ENCODE measurements at regions not wholly inside any gene's neighbourhood (a gene's known extent, or its start where the extent isn't known, plus 50 kb on each side); places are given as distances from the start of the nearest gene placed in this dataset.
"Not testable (repeated sequence)": the region's sequence is repeated elsewhere in the genome, so short reads cannot be mapped to it uniquely, and the experiment has no call there.

DNA sequence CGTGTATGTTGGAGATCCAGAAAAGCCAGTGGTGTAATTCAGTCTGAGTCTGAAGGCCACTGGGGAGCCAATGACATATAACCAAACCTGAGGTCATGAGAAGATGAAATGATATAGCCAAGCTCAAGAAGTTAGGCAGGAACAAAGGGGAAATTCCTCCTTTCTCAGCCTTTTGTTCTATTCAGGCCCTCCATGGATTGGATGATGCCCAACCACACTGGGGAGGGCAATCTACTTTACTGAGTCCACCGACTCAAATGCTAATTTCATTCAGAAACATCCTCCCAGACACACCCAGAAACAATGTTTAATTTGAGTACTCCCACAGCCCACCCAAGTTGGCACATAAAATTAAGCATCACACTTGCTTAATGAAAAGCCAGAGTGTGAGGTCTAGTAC is 183.6 kb downstream of the GJA1 start:
- Histone ChIP-seq H3K36me3 (no peaks in the 10 kb centered on the region), H3K27ac (no peak overlapping the region), H3K4me1 (no peaks in the 10 kb centered on the region), H3K9me3 (no peaks in the 10 kb centered on the region), H3K4me3 (no peak overlapping the region), H3K27me3 (no peaks in the 10 kb centered on the region)
- DNase-seq (ENCODE audit: low spot score): no peak
- TF ChIP-seq, protein P1, sequence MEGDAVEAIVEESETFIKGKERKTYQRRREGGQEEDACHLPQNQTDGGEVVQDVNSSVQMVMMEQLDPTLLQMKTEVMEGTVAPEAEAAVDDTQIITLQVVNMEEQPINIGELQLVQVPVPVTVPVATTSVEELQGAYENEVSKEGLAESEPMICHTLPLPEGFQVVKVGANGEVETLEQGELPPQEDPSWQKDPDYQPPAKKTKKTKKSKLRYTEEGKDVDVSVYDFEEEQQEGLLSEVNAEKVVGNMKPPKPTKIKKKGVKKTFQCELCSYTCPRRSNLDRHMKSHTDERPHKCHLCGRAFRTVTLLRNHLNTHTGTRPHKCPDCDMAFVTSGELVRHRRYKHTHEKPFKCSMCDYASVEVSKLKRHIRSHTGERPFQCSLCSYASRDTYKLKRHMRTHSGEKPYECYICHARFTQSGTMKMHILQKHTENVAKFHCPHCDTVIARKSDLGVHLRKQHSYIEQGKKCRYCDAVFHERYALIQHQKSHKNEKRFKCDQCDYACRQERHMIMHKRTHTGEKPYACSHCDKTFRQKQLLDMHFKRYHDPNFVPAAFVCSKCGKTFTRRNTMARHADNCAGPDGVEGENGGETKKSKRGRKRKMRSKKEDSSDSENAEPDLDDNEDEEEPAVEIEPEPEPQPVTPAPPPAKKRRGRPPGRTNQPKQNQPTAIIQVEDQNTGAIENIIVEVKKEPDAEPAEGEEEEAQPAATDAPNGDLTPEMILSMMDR (IDR thresholded peaks at IDR 0.05): no peak

DNA sequence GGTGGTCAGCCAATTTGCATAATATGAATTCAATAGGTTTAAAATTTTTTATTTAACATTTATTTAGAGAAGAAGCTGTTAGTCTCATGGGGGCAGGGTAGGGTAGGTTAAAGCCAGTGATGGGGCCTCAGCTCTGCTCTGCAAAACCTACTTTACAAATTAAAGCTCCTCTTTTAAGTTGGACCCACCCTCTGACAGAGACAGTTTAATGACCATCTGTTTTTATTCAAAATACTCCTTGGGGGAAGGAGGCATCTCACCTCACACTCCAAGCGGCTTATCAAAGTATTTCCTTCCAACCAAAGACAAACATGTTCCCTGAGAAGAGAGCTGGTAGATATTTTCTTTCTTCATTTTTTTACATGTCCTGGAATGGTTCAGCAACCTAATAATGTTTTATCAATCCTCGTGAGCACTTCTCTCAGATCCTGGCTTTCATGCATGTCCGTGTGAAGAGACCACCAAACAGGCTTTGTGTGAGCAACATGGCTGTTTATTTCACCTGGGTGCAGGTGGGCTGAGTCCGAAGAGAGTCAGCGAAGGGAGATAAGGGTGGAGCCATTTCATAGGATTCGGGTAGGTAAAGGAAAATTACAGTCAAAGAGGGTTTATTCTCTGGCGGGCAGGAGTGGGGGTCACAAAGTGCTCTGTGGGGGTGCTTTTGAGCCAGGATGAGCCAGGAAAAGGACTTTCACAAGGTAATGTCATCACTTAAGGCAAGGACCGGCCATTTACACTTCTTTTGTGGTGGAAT is 184.7 kb downstream of the GJA1 start:
- TF ChIP-seq, protein P1 (IDR thresholded peaks at IDR 0.05): no peak
- Histone ChIP-seq H3K9me3 (no peaks in the 10 kb centered on the region), H3K27ac (no peak overlapping the region), H3K4me3 (no peak overlapping the region), H3K4me1 (no peaks in the 10 kb centered on the region), H3K36me3 (no peaks in the 10 kb centered on the region), H3K27me3 (no peaks in the 10 kb centered on the region)
- no peak for DNase-seq (ENCODE audit: low spot score)

DNA sequence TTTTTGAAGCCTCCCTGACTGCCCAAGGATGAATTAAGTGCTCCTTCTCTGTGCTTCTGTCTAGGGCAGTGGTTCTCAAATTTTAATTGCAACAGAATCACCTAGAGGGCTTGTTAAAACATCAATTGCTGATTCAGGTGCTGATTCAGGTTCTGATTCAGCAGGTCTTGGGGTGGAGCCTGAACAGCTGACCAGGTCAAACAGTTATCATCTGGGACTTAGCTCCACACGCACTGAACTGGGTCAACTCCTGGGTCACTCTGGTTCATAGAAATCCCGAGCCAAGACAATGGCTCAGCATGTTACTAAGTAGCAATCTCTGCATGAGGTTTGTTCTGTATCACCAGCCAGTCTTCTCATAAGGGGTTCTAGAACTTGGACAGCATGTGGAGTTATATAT is 192.3 kb downstream of the GJA1 start:
- TF ChIP-seq, protein P1 (IDR thresholded peaks at IDR 0.05): no peak
- Histone ChIP-seq H3K36me3 (no peaks in the 10 kb centered on the region), H3K4me3 (no peak overlapping the region), H3K27me3 (no peaks in the 10 kb centered on the region), H3K9me3 (peaks cover 0 to 8% of the 10 kb centered on the region in 2 donors), H3K27ac (no peak overlapping the region), H3K4me1 (no peaks in the 10 kb centered on the region)
- DNase-seq (ENCODE audit: low spot score): no peak

DNA sequence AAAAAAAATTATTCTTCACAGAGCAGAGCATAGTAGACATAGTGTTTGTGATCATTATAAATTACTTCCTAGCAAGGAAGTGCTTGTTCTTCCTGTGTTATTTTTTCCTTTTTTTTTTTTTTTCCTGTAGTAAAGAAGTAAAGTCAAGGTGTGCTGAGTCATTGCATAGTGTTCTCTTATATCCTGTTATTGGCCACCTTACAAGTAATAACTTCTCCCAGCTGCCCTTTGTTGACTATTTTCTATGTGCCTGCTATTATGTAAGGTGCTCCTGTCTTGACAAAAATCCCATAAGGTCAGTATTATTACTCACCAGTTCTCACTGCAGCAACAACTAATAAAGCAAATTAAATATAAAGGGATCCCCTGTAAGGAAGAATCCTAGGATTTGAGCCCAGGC is 195.3 kb downstream of the GJA1 start:
- H3K4me1 ChIP-seq: no peaks in the 10 kb centered on the region
- no peak overlapping the region for H3K4me3 ChIP-seq
- H3K27me3 ChIP-seq: no peaks in the 10 kb centered on the region
- TF ChIP-seq, protein P1 (IDR thresholded peaks at IDR 0.05): no peak
- DNase-seq (ENCODE audit: low spot score): no peak
- H3K36me3 ChIP-seq: no peaks in the 10 kb centered on the region
- H3K9me3 ChIP-seq: peaks cover 0 to 8% of the 10 kb centered on the region in 2 donors
- H3K27ac ChIP-seq: no peak overlapping the region

DNA sequence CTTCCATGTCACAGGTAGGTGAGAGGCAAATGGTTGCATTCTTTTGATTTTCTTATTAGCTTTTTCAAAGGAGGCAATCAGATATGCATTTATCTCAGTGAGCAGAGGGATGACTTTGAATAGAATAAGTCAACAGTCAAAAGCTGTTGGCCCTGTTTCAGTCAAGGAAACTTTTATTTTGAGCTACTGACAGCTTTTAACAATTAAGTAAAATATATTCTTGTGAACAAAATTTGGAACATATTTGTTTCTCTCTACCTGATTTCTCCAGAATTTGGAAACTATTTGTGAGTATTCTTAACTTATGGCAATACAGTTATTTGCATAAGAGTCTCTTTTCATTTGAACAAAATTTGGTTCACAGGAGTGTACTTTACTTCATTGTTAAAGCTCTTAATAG is 196.3 kb downstream of the GJA1 start:
- H3K27ac ChIP-seq; H3K4me3 ChIP-seq; H3K36me3 ChIP-seq; DNase-seq (ENCODE audit: low spot score); H3K27me3 ChIP-seq; H3K4me1 ChIP-seq: not testable (repeated sequence)
- H3K9me3 ChIP-seq: peaks cover 0 to 17% of the 10 kb centered on the region in 2 donors

DNA sequence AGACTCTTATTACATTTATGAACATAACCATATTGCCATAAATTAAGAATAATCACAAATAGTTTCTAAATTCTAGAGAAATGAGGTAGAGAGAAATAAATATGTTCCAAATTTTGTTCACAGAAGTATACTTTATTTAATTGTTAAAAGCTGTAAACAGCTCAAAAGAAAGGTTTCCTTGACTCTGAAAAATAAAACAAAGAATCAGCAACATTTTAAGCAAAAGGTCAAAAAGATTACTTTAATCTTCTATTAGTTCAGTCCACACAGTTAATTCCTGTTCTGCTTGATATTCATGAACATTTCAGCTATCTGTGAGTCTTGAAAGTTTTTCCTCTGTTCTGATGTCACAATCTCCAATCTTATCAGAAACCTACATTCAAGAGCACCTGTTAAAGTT is 197.9 kb downstream of the GJA1 start:
- H3K36me3 ChIP-seq: no peaks in the 10 kb centered on the region
- no peaks in the 10 kb centered on the region for H3K4me1 ChIP-seq
- H3K4me3 ChIP-seq: no peak overlapping the region
- DNase-seq (ENCODE audit: low spot score): no peak
- H3K27ac ChIP-seq: no peak overlapping the region
- peaks cover 0 to 22% of the 10 kb centered on the region in 2 donors for H3K9me3 ChIP-seq
- TF ChIP-seq, protein P1 (IDR thresholded peaks at IDR 0.05): no peak
- H3K27me3 ChIP-seq: no peaks in the 10 kb centered on the region

DNA sequence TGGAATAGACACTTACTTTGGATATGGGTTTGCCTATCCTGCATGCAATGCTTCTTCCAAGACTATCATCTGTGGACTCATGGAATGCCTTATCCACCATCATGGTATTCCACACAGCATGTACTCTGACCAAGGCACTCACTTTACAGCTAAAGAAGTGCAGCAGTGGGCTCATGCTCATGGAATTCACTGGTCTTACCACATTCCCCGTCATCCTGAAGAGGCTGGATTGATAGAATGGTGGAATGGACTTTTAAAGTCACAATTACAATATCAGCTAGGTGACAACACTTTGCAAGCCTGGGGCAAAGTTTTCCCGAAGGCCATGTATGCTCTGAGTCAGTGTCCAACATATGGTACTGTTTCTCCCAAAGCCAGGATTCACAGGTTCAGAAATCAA is 199.1 kb downstream of the GJA1 start:
- not testable (repeated sequence) for H3K4me3 ChIP-seq; H3K4me1 ChIP-seq; DNase-seq (ENCODE audit: low spot score); H3K27me3 ChIP-seq; H3K36me3 ChIP-seq; H3K27ac ChIP-seq
- H3K9me3 ChIP-seq: peaks cover 0 to 22% of the 10 kb centered on the region in 2 donors
